Breast epithelium (tissue), 3 donors: ENCODE measurements at regions not wholly inside any gene's neighbourhood (a gene's known extent, or its start where the extent isn't known, plus 50 kb on each side); places are given as distances from the start of the nearest gene placed in this dataset.

Experiments used
- CTCF ChIP-seq, 3 donors: fragments of 450-650 bp; IDR thresholded peaks; one replicate each; pipeline ENCODE4 v1.5.1; 2016 to 2017; ENCODE audit warnings: antibody characterized with exemption in 3 of 3, mild to moderate bottlenecking in 3 of 3, moderate library complexity in 3 of 3
- POLR2A ChIP-seq: fragments of 450-650 bp; IDR thresholded peaks from one replicate; pipeline ENCODE4 v1.6.1; 2016; ENCODE audit warnings: antibody characterized with exemption, mild to moderate bottlenecking, moderate library complexity
- POLR2AphosphoS5 ChIP-seq, 3 donors: sonication (generic); formaldehyde crosslinking; IDR thresholded peaks; one replicate each; pipeline ENCODE4 v1.6.1; 2017; ENCODE audit warnings: antibody characterized with exemption in 3 of 3

DNA sequence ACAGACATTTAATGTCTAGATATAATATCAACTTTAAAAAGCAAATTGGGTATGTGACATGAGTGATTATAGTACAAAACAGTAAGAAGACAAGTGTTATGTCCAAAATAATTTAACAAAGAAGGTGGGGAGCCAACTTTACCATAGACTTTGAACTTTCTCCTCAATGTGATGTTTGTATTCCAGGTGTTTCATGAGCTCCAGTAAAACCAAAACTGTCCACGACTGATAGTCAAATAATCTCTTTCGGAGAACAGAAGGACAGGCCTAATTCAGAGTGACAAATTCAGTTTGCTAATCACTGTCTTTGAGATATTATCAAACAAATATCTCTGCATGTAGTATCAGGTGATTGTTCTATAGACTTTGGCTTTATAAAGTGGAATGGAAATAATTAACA lies 1112.6 kb downstream of the SLC6A15 start:
- no peak for TF ChIP-seq CTCF (IDR thresholded peaks at IDR 0.05)
- no peak for TF ChIP-seq POLR2A
- no peak for TF ChIP-seq POLR2AphosphoS5 (IDR thresholded peaks at IDR 0.05)
